Hepatocyte (in vitro differentiated cells): ENCODE measurements at regions not wholly inside any gene's neighbourhood (a gene's known extent, or its start where the extent isn't known, plus 50 kb on each side); places are given as distances from the start of the nearest gene placed in this dataset.

ENCODE experiments used
- DNase-seq: peaks from one replicate; pipeline ENCODE4 v3.0.0-alpha.2; 2016; ENCODE audit warnings: low spot score
- H2AFZ ChIP-seq: fragments of 200-600 bp; sonication (generic); 2 replicates; pipeline ENCODE4 v1.6.0; 2016; ENCODE audit warnings: antibody characterized with exemption, mild to moderate bottlenecking
- H3K27ac ChIP-seq: fragments of 200-600 bp; sonication (generic); 2 replicates; pipeline ENCODE4 v1.5.1; 2016; ENCODE audit warnings: mild to moderate bottlenecking
- H3K27me3 ChIP-seq: fragments of 200-600 bp; sonication (generic); 2 replicates; pipeline ENCODE4 v1.6.1; 2016
- H3K36me3 ChIP-seq: fragments of 200-600 bp; sonication (generic); replicated peaks from 2 replicates; pipeline ENCODE4 v1.5.1; 2016; ENCODE audit warnings: low read depth; ENCODE audit not compliant: insufficient read depth
- H3K4me1 ChIP-seq: fragments of 200-600 bp; sonication (generic); 2 replicates; pipeline ENCODE4 v1.5.1; 2016; ENCODE audit warnings: mild to moderate bottlenecking, moderate library complexity; ENCODE audit not compliant: insufficient read depth
- H3K4me2 ChIP-seq: fragments of 200-600 bp; sonication (generic); 2 replicates; pipeline ENCODE4 v1.6.0; 2016
- H3K4me3 ChIP-seq: fragments of 200-600 bp; sonication (generic); 2 replicates; pipeline ENCODE4 v1.5.1; 2016; ENCODE audit warnings: mild to moderate bottlenecking
- H3K79me2 ChIP-seq: fragments of 200-600 bp; sonication (generic); 2 replicates; pipeline ENCODE4 v1.6.0; 2017; ENCODE audit warnings: mild to moderate bottlenecking
- H3K9me2 ChIP-seq: fragments of 200-600 bp; sonication (generic); replicated peaks from 2 replicates; pipeline ENCODE4 v1.6.0; 2017; ENCODE audit warnings: mild to moderate bottlenecking; ENCODE audit not compliant: insufficient read depth
- H3K9me3 ChIP-seq: fragments of 200-600 bp; sonication (generic); 2 replicates; pipeline ENCODE4 v1.5.1; 2016; ENCODE audit warnings: low read depth, mild to moderate bottlenecking
- H4K20me1 ChIP-seq: fragments of 200-600 bp; sonication (generic); 2 replicates; pipeline ENCODE4 v1.6.0; 2016; ENCODE audit warnings: mild to moderate bottlenecking; ENCODE audit not compliant: insufficient read depth, poor library complexity, severe bottlenecking
- CTCF ChIP-seq: fragments of 200-600 bp; sonication (generic); IDR thresholded peaks from 2 replicates; pipeline ENCODE4 v1.5.1; 2016; ENCODE audit warnings: antibody characterized with exemption, mild to moderate bottlenecking; ENCODE audit not compliant: poor library complexity
- EZH2 ChIP-seq: fragments of 200-600 bp; sonication (generic); IDR thresholded peaks from 2 replicates; pipeline ENCODE4 v1.6.1; 2016; ENCODE audit warnings: antibody characterized with exemption, mild to moderate bottlenecking, borderline replicate concordance
- EZH2phosphoT487 ChIP-seq: fragments of 200-600 bp; sonication (generic); IDR thresholded peaks from one replicate; pipeline ENCODE4 v1.6.1; 2018; ENCODE audit warnings: antibody characterized with exemption, mild to moderate bottlenecking, low read depth, moderate library complexity; ENCODE audit not compliant: unreplicated experiment, severe bottlenecking
- WGBS: methylation state at CpG from one replicate; pipeline ENCODE4 v1.1.6; 2016; ENCODE audit warnings: low lambda C conversion rate; ENCODE audit errors: missing lambda C conversion rate; 5-methylcytosine and 5-hydroxymethylcytosine counted together

GRCh38 chr7:47119261-47119865 is 462.5 kb downstream of the TNS3 start:
- no peak overlapping the region for H3K4me2 ChIP-seq
- H3K27me3 ChIP-seq: no peaks in the 10 kb centered on the region
- no peaks in the 10 kb centered on the region for H4K20me1 ChIP-seq
- no peaks in the 10 kb centered on the region for H3K79me2 ChIP-seq
- H3K4me1 ChIP-seq: no peaks in the 10 kb centered on the region
- DNase-seq: no peak
- H3K27ac ChIP-seq: no peak overlapping the region
- WGBS: 80% methylated on average over 4 of the region's 4 CpGs
- no peaks in the 10 kb centered on the region for H3K9me2 ChIP-seq
- H2AFZ ChIP-seq: no peak overlapping the region
- no peak overlapping the region for H3K4me3 ChIP-seq
- H3K9me3 ChIP-seq: no peaks in the 10 kb centered on the region
- TF ChIP-seq EZH2 (no peak), EZH2phosphoT487 (no peak)
- H3K36me3 ChIP-seq: no peaks in the 10 kb centered on the region

- TF ChIP-seq CTCF: no peak
- no peak for TF ChIP-seq EZH2
- TF ChIP-seq EZH2phosphoT487: no peak
- WGBS: 74% methylated on average over 4 of the region's 4 CpGs
- Histone ChIP-seq H3K4me1 (no peaks in the 10 kb centered on the region), H3K79me2 (no peaks in the 10 kb centered on the region), H4K20me1 (no peaks in the 10 kb centered on the region), H3K9me2 (no peaks in the 10 kb centered on the region), H3K9me3 (no peaks in the 10 kb centered on the region), H3K4me3 (no peak overlapping the region), H3K27ac (no peak overlapping the region), H3K27me3 (no peaks in the 10 kb centered on the region), H2AFZ (no peak overlapping the region), H3K36me3 (no peaks in the 10 kb centered on the region), H3K4me2 (no peak overlapping the region)
- DNase-seq: no peak
Observed at GRCh38 chr7:47104206-47104549, 477.7 kb downstream of the TNS3 start.

- no peaks in the 10 kb centered on the region for H3K36me3 ChIP-seq
- no peak overlapping the region for H3K4me3 ChIP-seq
- 95% methylated on average over 17 of the region's 17 CpGs for WGBS
Observed at GRCh38 chr7:47103498-47104205, 478.3 kb downstream of the TNS3 start.

More at GRCh38 chr7:47103498-47104205, 478.3 kb downstream of the TNS3 start:
- Histone ChIP-seq H3K79me2 (no peaks in the 10 kb centered on the region), H3K4me1 (no peaks in the 10 kb centered on the region), H3K9me2 (no peaks in the 10 kb centered on the region), H3K27me3 (no peaks in the 10 kb centered on the region), H2AFZ (no peak overlapping the region), H4K20me1 (no peaks in the 10 kb centered on the region), H3K9me3 (no peaks in the 10 kb centered on the region), H3K4me2 (no peak overlapping the region), H3K27ac (no peak overlapping the region)
- DNase-seq: no peak
- TF ChIP-seq EZH2: no peak
- no peak for TF ChIP-seq CTCF
- no peak for TF ChIP-seq EZH2phosphoT487
